SJCRH30 (cell line): ENCODE measurements at regions not wholly inside any gene's neighbourhood (a gene's known extent, or its start where the extent isn't known, plus 50 kb on each side); places are given as distances from the start of the nearest gene placed in this dataset.
"Not testable (repeated sequence)": the region's sequence is repeated elsewhere in the genome, so short reads cannot be mapped to it uniquely, and the experiment has no call there.

Experiments used
- DNase-seq, 2 experiments: peaks; one replicate each; pipeline ENCODE4 v3.0.0-alpha.2; 2015 to 2020
- H3K27ac ChIP-seq: fragments of 250-450 bp; sonication (Bioruptor Pico); 2 replicates; pipeline ENCODE4 v1.5.1; 2020; ENCODE audit warnings: mild to moderate bottlenecking, moderate library complexity
- H3K27me3 ChIP-seq: fragments of 250-450 bp; sonication (Bioruptor Pico); 2 replicates; pipeline ENCODE4 v1.5.1; 2020; ENCODE audit warnings: mild to moderate bottlenecking, moderate library complexity
- H3K36me3 ChIP-seq: fragments of 250-450 bp; sonication (Bioruptor Pico); 2 replicates; pipeline ENCODE4 v1.5.1; 2020; ENCODE audit warnings: mild to moderate bottlenecking, moderate library complexity
- H3K4me1 ChIP-seq: fragments of 250-450 bp; sonication (Bioruptor Pico); 2 replicates; pipeline ENCODE4 v1.5.1; 2020; ENCODE audit warnings: mild to moderate bottlenecking, moderate library complexity
- H3K4me3 ChIP-seq: fragments of 250-450 bp; sonication (Bioruptor Pico); 2 replicates; pipeline ENCODE4 v1.5.1; 2020; ENCODE audit warnings: mild to moderate bottlenecking, moderate library complexity
- H3K9me3 ChIP-seq: fragments of 250-450 bp; sonication (Bioruptor Pico); replicated peaks from 2 replicates; pipeline ENCODE4 v1.5.1; 2020; ENCODE audit warnings: mild to moderate bottlenecking, moderate library complexity

GRCh38 chr9:30075451-30076199 lies 2308.8 kb upstream of the ACO1 start:
- H3K36me3 ChIP-seq = no peaks in the 10 kb centered on the region
- H3K9me3 ChIP-seq = no peaks in the 10 kb centered on the region
- H3K27me3 ChIP-seq = no peaks in the 10 kb centered on the region
- no peaks in the 10 kb centered on the region for H3K4me1 ChIP-seq
- DNase-seq = peak; percentile 4 to 21
- H3K27ac ChIP-seq = no peak overlapping the region
- no peak overlapping the region for H3K4me3 ChIP-seq

DNA sequence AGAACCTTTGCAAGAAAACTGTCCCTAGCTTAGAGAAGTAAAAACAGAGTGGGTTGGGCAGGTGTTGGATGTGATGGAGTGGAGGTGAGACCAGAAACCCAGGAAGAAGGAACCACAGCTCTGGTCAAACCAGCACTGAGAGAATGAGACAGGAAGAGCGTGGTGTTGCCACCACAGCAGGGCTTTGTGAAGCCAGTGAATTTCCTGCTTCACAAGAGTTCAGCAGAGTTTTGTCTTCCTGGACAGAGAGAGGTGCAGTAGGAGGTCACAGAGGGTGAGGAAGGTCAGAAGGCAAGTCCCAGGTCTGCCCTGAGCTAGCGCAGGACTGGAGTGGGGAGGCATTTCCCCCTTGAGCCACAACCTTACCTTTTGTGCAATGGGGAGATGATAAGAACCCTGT lies 2306.2 kb upstream of the ACO1 start:
- H3K4me1 ChIP-seq = no peaks in the 10 kb centered on the region
- H3K36me3 ChIP-seq = no peaks in the 10 kb centered on the region
- DNase-seq = no peak
- no peak overlapping the region for H3K27ac ChIP-seq
- H3K4me3 ChIP-seq = no peak overlapping the region
- no peaks in the 10 kb centered on the region for H3K9me3 ChIP-seq
- H3K27me3 ChIP-seq = no peaks in the 10 kb centered on the region

DNA sequence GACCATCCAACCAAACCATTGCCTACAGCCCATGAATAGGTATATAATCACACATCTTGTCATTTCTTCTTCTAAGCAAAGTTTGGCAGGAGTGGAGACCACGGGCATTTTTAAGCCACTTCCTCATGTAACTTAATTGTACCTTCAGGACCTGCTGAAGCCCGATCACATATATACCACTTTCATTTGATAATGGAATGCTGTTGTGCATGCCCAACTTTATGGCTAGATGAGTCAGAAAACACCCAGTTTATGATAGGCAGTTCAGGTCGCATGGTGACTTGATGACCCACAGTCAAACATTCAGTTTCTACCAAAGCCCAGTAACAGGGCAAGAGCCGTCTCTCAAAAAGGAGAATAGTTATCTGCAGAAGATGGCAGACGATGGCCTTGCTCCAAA lies 2295.0 kb upstream of the ACO1 start:
- no peak overlapping the region for H3K4me3 ChIP-seq

GRCh38 chr9:30103647-30104394 lies 2280.6 kb upstream of the ACO1 start:
- no peaks in the 10 kb centered on the region for H3K9me3 ChIP-seq
- H3K4me3 ChIP-seq = no peak overlapping the region
- H3K27me3 ChIP-seq = no peaks in the 10 kb centered on the region
- no peaks in the 10 kb centered on the region for H3K4me1 ChIP-seq
- H3K27ac ChIP-seq = no peak overlapping the region
- no peak for DNase-seq
- no peaks in the 10 kb centered on the region for H3K36me3 ChIP-seq

More for the DNA sequence above, 2295.0 kb upstream of the ACO1 start:
- Histone ChIP-seq H3K27me3 (no peaks in the 10 kb centered on the region), H3K9me3 (no peaks in the 10 kb centered on the region), H3K36me3 (no peaks in the 10 kb centered on the region), H3K4me1 (no peaks in the 10 kb centered on the region), H3K27ac (no peak overlapping the region)
- DNase-seq = no peak

DNA sequence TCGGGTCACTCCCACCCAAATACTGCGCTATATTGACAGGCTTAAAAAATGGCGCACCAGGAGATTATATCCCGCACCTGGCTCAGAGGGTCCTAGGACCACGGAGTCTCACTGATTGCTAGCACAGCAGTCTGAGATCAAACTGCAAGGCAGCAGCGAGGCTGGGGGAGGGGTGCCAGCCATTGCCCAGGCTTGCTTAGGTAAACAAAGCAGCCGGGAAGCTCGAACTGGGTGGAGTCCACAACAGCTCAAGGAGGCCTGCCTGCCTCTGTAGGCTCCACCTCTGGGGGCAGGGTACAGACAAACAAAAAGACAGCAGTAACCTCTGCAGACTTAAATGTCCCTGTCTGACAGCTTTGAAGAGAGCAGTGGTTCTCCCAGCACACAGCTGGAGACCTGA lies 2277.3 kb upstream of the ACO1 start:
- H3K4me1 ChIP-seq, H3K9me3 ChIP-seq, H3K4me3 ChIP-seq, H3K36me3 ChIP-seq, H3K27me3 ChIP-seq, DNase-seq, H3K27ac ChIP-seq: not testable (repeated sequence)

DNA sequence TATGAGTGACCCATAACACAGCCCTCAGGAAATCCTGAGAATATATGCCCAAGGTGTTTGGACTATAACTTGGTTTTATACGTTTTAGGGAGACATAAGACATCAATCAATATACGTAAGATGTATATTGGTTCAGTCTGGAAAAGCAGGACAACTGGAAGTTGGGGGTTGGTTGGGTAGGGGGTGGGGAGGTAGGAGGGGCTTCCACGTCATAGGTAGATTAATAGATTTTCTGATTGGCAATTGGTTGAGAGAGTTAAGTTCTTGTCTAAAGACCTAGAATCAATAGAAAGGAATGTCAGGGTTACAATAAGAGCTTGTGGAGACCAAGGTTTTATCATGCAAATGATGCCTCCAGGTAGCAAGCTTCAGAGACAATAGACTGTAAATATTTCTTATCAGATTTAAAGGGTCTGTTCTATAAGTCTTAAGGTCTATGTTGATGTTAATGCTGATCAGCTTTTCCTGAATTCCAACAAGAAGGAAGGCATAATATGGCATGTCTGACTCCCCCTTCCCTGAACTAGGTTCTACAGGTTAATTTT lies 2267.7 kb upstream of the ACO1 start:
- Histone ChIP-seq H3K4me1 (no peaks in the 10 kb centered on the region), H3K27ac (no peak overlapping the region), H3K9me3 (no peaks in the 10 kb centered on the region), H3K4me3 (no peak overlapping the region), H3K36me3 (no peaks in the 10 kb centered on the region), H3K27me3 (no peaks in the 10 kb centered on the region)
- DNase-seq = no peak

DNA sequence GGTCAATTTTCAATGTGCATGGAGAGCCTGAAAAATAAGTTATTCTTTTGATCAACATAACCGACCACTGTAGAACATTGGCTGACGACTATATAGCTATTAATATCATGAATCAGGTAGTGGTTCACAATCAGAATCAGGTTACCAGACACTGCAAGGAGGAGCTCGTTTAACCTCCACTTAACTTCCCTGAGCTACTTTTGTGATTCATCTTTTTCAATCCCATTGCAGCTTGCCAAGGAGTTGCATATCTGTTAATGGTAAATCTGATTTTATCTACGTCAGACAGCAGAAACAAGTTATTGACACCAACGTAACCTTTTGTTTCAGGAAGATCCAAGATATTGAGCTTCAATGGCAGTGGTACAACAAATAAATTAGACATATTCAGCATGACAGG lies 2263.8 kb upstream of the ACO1 start:
- Histone ChIP-seq H3K4me1 (no peaks in the 10 kb centered on the region), H3K27ac (no peak overlapping the region), H3K4me3 (no peak overlapping the region), H3K36me3 (no peaks in the 10 kb centered on the region), H3K9me3 (no peaks in the 10 kb centered on the region), H3K27me3 (no peaks in the 10 kb centered on the region)
- DNase-seq = no peak

DNA sequence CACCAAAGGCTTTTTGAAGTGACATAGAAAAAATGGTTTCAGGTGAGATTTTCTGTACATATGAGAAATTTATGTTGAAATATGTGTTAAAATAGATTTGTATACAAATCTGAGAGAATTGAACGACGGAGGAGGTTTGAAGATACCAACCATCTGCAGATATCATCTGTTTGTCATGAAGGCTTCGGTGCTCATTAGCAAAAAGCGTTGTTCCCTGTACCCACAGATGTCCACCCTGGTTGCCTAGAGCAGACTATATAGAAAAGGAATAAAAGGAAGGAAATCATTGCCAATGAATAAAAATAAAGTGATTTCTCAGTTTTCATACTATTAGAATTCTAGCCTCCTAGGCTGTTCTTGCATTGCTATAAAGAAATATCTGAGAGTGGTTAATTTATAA lies 2262.8 kb upstream of the ACO1 start:
- Histone ChIP-seq H3K27me3 (no peaks in the 10 kb centered on the region), H3K4me3 (no peak overlapping the region), H3K36me3 (no peaks in the 10 kb centered on the region), H3K9me3 (no peaks in the 10 kb centered on the region), H3K4me1 (no peaks in the 10 kb centered on the region), H3K27ac (no peak overlapping the region)
- DNase-seq = no peak

- no peaks in the 10 kb centered on the region for H3K4me1 ChIP-seq
- H3K27me3 ChIP-seq = no peaks in the 10 kb centered on the region
- no peak overlapping the region for H3K4me3 ChIP-seq
- DNase-seq = no peak
- no peaks in the 10 kb centered on the region for H3K36me3 ChIP-seq
- H3K27ac ChIP-seq = no peak overlapping the region
- H3K9me3 ChIP-seq = no peaks in the 10 kb centered on the region
These were observed 2258.6 kb upstream of the ACO1 start for GRCh38 chr9:30125881-30126280.

- H3K27ac ChIP-seq = no peak overlapping the region
- H3K4me3 ChIP-seq = no peak overlapping the region
- H3K4me1 ChIP-seq = no peaks in the 10 kb centered on the region
- no peaks in the 10 kb centered on the region for H3K9me3 ChIP-seq
- DNase-seq = no peak
- H3K36me3 ChIP-seq = no peaks in the 10 kb centered on the region
- H3K27me3 ChIP-seq = no peaks in the 10 kb centered on the region
These were observed 2257.1 kb upstream of the ACO1 start for GRCh38 chr9:30127371-30127770.

DNA sequence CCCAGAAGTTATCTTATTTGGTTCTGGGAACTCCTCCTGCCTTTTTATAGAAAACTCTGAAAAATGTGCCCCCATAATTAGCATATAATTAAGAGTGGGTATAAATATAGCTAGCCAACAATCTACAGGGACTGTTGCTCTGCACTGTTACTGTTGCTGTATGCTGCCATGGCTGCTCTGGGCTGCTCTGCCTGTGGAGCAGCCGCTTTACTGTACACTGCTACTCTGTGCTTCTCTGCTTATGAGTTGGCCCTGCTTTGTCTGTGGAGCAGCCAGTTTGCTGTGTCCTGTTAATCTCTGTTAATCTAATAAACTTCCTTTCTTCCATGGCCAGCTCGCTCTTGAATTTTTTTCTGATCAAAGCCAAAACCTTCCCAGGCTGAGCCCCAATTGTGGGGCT lies 2244.0 kb upstream of the ACO1 start:
- no peak overlapping the region for H3K4me3 ChIP-seq
- DNase-seq = no peak
- H3K27me3 ChIP-seq = no peaks in the 10 kb centered on the region
- H3K27ac ChIP-seq = no peak overlapping the region
- no peaks in the 10 kb centered on the region for H3K36me3 ChIP-seq
- no peaks in the 10 kb centered on the region for H3K9me3 ChIP-seq
- H3K4me1 ChIP-seq = no peaks in the 10 kb centered on the region

DNA sequence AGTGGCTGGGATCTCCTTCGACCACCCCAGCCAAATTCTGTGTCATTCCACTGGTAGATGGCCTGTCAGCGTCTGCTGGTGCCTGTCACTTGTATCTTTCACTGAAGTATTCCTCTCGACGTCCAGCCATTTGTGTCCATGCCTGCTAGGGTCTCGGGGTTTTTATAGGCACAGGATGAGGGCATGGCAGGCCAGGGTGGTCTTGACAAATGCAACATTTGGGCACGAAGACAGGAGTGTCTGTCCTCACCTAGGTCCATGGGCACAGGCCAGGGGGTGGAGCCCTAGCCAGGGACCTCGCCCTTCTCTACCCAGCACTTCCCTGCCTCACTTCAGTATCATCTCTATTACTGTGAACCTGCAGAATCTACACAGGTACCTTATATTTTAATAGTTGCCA lies 2223.9 kb upstream of the ACO1 start:
- Histone ChIP-seq H3K27ac (no peak overlapping the region), H3K4me3 (no peak overlapping the region), H3K36me3 (no peaks in the 10 kb centered on the region), H3K27me3 (no peaks in the 10 kb centered on the region), H3K4me1 (no peaks in the 10 kb centered on the region), H3K9me3 (no peaks in the 10 kb centered on the region)
- no peak for DNase-seq

DNA sequence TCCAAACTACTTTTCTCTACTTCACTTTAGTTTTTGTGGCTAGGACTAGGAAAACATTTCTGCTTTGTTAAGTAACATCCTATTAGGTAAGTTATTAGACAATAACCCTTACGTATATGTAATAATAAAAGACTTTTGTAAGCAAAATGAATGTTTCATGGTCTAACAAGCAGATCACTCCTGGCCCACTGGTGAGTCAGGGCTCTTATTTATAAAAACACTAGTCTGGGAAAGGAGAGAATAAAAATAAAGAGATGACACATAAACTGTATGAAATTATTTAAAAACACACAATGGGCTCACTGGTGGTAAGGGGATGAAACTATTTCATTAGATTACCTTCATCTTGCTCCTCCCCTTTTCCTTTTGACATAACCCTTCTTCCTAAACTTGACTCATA lies 2212.2 kb upstream of the ACO1 start:
- H3K9me3 ChIP-seq = no peaks in the 10 kb centered on the region
- H3K27ac ChIP-seq = no peak overlapping the region
- H3K4me1 ChIP-seq = no peaks in the 10 kb centered on the region
- no peak for DNase-seq
- no peaks in the 10 kb centered on the region for H3K27me3 ChIP-seq
- H3K36me3 ChIP-seq = no peaks in the 10 kb centered on the region
- no peak overlapping the region for H3K4me3 ChIP-seq

DNA sequence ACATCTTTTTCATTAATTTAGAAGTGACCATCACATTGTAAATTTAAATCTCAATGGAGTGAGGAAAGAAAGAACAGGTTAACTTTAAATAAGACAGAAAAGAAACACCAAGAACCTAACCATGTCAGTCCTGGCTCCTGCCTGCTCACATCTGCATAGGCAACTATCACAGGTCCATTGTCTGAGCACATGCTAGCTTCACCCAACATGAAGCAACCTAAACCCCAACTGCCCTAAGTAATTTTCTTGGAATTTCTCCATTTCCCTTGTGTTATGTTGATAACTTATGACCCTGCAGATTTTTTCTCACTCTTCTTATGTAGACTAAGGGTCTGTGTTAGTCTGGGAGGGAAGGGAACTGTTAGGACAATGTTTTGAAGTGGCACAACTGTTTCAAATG lies 2205.8 kb upstream of the ACO1 start:
- no peaks in the 10 kb centered on the region for H3K9me3 ChIP-seq
- H3K4me1 ChIP-seq = no peaks in the 10 kb centered on the region
- H3K36me3 ChIP-seq = no peaks in the 10 kb centered on the region
- no peaks in the 10 kb centered on the region for H3K27me3 ChIP-seq
- H3K4me3 ChIP-seq = no peak overlapping the region
- H3K27ac ChIP-seq = no peak overlapping the region
- DNase-seq = no peak

DNA sequence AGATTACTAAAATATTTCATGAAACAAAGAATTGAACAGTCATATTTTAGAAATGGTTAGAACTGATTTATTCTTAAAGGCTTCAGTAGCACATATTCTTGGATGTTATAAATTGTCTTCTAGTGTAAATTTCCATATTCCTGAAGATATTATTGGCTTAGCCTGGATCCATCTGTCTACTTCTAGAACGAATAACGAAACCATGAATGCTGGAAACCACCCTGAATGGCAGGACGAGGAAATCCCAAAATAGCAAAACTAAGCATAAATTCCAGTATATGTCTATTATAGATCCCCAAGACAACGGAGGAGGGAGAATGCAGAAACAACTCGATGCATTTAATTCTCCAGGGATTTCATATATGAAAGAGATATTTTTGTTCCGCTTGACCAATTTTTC lies 2191.0 kb upstream of the ACO1 start:
- Histone ChIP-seq H3K36me3 (no peaks in the 10 kb centered on the region), H3K4me1 (no peaks in the 10 kb centered on the region), H3K27ac (no peak overlapping the region), H3K4me3 (no peak overlapping the region), H3K9me3 (peaks cover 8% of the 10 kb centered on the region), H3K27me3 (no peaks in the 10 kb centered on the region)
- no peak for DNase-seq

DNA sequence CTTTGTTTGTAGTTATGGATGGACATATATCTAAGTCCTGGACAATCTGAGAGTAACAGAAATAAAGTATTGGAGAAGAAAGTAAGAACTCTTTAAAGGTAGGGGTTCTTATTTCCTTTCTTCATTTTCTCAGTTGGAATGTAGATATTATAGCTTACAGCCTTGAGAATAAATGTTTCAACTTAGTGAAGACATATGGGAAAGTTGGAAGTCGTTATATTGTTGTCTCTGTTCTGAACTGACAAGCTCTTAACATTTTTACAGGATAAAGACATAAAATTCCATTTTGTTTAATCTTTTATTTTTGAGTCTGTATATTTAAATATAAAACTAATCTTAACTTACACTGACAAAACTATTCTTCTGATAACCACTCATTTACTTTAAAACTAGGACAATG lies 2187.5 kb upstream of the ACO1 start:
- Histone ChIP-seq H3K4me3 (no peak overlapping the region), H3K4me1 (no peaks in the 10 kb centered on the region), H3K27me3 (no peaks in the 10 kb centered on the region), H3K36me3 (no peaks in the 10 kb centered on the region), H3K27ac (no peak overlapping the region), H3K9me3 (no peaks in the 10 kb centered on the region)
- no peak for DNase-seq
